Activated CD8-positive, alpha-beta memory T cell treated with anti-CD3 and anti-CD28 coated beads, Interleukin-2, amount 10 ng/mL, durations not matched to agents 7 days and 5 days (primary cell): ENCODE measurements at regions not wholly inside any gene's neighbourhood (a gene's known extent, or its start where the extent isn't known, plus 50 kb on each side); places are given as distances from the start of the nearest gene placed in this dataset.
"Not testable (repeated sequence)": the region's sequence is repeated elsewhere in the genome, so short reads cannot be mapped to it uniquely, and the experiment has no call there.

Source experiments
- ATAC-seq: fragments of 150-1000 bp; cut with Tn5 transposase; one replicate; pipeline ENCODE4 v1.10.0; 2021; ENCODE audit warnings: moderate library complexity
- CTCF ChIA-PET: fragments of 350-600 bp; sonication (Branson Sonifier 250); formaldehyde crosslinking; loops from one replicate; lab custom pipeline; 2021; ENCODE audit warnings: antibody characterized with exemption; lab: Charles Lee
- DNase-seq: peaks from one replicate; pipeline ENCODE4 v3.0.0-alpha.2; 2020
- H3K27ac Mint-ChIP-seq: one replicate; pipeline ENCODE4 v1.8.0; 2021; ENCODE audit warnings: mild to moderate bottlenecking, mixed read lengths
- H3K27me3 Mint-ChIP-seq: one replicate; pipeline ENCODE4 v1.8.0; 2021; ENCODE audit warnings: mixed read lengths
- H3K36me3 Mint-ChIP-seq: one replicate; pipeline ENCODE4 v1.8.0; 2021; ENCODE audit warnings: mild to moderate bottlenecking, mixed read lengths
- H3K4me1 Mint-ChIP-seq: one replicate; pipeline ENCODE4 v1.8.0; 2021; ENCODE audit warnings: mixed read lengths
- H3K4me3 Mint-ChIP-seq: one replicate; pipeline ENCODE4 v1.8.0; 2021; ENCODE audit warnings: mild to moderate bottlenecking, moderate library complexity, mixed read lengths
- H3K9me3 Mint-ChIP-seq: one replicate; pipeline ENCODE4 v1.8.0; 2022; ENCODE audit warnings: low read depth, mixed read lengths

DNA sequence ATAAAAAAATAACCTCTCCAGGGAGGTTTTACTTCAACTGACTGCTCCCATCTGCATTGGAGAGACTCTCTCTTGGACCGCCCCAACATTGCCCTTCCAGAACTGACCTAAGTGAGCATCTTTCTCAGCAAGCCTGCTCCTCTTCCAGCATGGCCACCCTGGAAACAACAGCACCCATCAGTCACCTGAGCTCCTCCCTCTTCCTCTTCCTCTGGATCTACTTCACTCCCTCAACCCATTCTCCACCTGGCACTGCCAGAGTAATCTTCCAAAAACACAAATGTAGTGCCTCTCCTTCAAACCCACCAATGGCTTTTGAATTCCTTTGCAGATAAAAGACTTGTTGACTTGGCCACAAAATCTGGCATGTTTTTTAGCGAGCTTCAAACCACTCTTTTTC lies 128.8 kb upstream of the NR2F2 start:
- H3K4me1 Mint-ChIP-seq, result no peaks in the 10 kb centered on the region
- ATAC-seq, result no peak
- no peaks in the 10 kb centered on the region for H3K36me3 Mint-ChIP-seq
- CTCF ChIA-PET, result no interaction called here
- H3K4me3 Mint-ChIP-seq, result no peak overlapping the region
- H3K27ac Mint-ChIP-seq, result no peak overlapping the region
- DNase-seq, result no peak
- peaks cover 9% of the 10 kb centered on the region for H3K9me3 Mint-ChIP-seq
- no peaks in the 10 kb centered on the region for H3K27me3 Mint-ChIP-seq

DNA sequence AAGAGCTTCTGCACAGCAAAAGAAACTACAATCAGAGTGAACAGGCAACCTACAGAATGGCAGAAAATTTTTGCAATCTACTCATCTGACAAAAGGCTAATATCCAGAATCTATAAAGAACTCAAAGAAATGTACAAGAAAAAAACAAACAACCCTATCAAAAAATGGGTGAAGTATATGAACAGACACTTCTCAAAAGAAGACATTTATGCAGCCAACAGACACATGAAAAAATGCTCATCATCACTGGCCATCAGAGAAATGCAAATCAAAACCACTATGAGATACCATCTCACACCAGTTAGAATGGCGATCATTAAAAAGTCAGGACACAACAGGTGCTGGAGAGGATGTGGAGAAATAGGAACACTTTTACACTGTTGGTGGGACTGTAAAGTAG lies 124.9 kb upstream of the NR2F2 start:
- ATAC-seq, H3K27ac Mint-ChIP-seq, H3K9me3 Mint-ChIP-seq, DNase-seq, H3K36me3 Mint-ChIP-seq, H3K4me1 Mint-ChIP-seq, H3K4me3 Mint-ChIP-seq, CTCF ChIA-PET, H3K27me3 Mint-ChIP-seq: not testable (repeated sequence)

DNA sequence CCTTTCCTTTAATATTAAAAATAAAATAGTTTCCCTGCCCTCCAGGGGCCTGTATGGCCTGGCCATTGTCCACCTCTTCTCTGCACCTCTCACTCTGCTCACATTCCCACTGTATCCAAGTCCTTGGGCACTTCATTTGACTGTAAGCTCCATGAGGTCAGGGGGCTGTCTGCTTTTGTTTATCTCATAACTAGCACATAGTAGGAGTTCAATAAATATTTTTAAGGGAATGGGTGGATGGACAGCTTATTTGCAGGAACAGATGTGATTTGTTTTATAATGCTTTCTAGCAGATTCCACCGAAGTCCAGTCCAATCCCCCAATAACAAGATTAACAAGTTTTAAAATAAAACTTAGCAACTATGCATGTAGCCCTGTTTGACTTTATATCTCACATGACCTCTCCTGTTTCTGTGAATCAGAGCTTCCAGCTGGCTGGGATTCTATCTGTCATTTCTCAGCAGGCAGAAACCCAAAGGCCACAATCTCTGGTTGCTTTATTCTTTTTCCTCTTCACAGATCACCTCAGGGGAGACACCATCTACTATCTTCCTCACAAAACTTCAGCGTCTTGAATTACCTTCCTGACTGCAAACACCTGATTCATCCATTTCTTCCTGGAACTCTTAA lies 123.0 kb upstream of the NR2F2 start:
- no peak for ATAC-seq
- Mint-ChIP-seq H3K27me3 (no peaks in the 10 kb centered on the region), H3K36me3 (no peaks in the 10 kb centered on the region), H3K4me3 (no peak overlapping the region), H3K27ac (no peak overlapping the region), H3K4me1 (no peaks in the 10 kb centered on the region), H3K9me3 (peaks cover 3% of the 10 kb centered on the region)
- CTCF ChIA-PET, result no interaction called here
- no peak for DNase-seq

DNA sequence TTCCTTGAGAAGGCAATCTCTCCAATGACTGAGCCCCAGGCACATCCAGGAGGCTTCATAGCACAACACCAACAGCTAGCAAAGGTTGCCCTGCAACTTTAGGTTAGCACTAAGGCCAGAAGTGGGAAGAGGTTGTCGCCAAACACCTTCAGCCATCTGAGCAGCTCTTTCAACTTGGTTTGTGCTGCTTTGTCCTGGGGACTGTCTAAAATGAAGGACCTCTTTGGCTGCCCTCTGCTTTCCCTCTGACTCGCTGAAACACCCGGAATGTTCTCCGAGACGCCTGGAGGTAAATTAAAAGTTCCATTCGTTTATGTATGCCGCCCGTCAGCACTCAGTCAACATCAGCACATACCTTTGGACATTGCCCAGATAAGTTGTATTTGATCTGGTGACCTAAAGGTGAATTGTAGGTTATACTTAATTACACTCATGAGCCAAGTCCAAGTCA lies 121.2 kb upstream of the NR2F2 start:
- no peaks in the 10 kb centered on the region for H3K27me3 Mint-ChIP-seq
- H3K27ac Mint-ChIP-seq, result no peak overlapping the region
- DNase-seq, result no peak
- H3K9me3 Mint-ChIP-seq, result peaks cover 3% of the 10 kb centered on the region
- no peaks in the 10 kb centered on the region for H3K4me1 Mint-ChIP-seq
- CTCF ChIA-PET, result no interaction called here
- no peaks in the 10 kb centered on the region for H3K36me3 Mint-ChIP-seq
- no peak overlapping the region for H3K4me3 Mint-ChIP-seq
- ATAC-seq, result no peak

DNA sequence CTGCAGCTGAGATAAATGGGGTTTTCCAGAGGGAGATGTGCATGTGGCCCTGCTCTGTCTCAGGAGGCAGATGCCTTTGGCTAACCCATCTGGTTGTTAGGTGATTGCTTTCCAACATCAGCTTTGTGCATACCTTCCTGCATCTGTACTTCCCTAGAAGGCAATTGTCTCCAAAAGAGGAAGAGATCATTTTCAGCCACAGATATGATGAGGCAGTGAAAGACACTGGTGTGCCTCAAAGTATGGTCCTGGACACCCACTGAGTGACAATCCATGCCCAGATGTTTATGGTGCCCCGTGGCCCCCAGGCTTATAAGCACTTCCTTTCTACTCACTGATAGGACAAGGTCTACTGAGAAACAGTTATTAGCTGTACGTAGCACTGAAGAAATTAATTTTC lies 117.5 kb upstream of the NR2F2 start:
- no peaks in the 10 kb centered on the region for H3K36me3 Mint-ChIP-seq
- CTCF ChIA-PET, result interaction anchor here (0.7 kb wide), 1 partner anchor 185 kb away, joined by 3 read pairs; no protein-coding TSS in a partner anchor
- DNase-seq (no peak), ATAC-seq (no peak)
- H3K27ac Mint-ChIP-seq, result no peak overlapping the region
- no peaks in the 10 kb centered on the region for H3K27me3 Mint-ChIP-seq
- peaks cover 2% of the 10 kb centered on the region for H3K9me3 Mint-ChIP-seq
- no peak overlapping the region for H3K4me3 Mint-ChIP-seq
- no peaks in the 10 kb centered on the region for H3K4me1 Mint-ChIP-seq

DNA sequence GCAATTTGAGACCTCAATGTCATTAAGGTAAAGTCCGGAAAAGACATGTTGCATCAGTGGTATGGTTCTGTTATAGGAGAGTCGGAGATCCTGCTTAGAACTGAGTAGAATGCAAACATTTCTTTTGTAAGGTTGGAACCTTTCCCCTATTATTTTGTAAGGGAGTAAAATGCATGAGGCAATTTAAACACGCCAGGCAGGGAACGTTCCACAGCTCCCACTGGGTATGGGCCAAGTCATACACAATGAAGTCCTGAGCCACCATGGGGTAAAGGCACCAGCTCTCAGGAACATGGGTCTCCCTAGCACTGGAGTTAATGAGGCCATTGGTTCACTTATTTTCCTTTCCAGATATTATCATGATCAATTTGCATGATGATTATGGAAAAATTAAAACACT lies 116.6 kb upstream of the NR2F2 start:
- no peaks in the 10 kb centered on the region for H3K27me3 Mint-ChIP-seq
- ATAC-seq, result no peak
- DNase-seq, result no peak
- no peaks in the 10 kb centered on the region for H3K4me1 Mint-ChIP-seq
- H3K4me3 Mint-ChIP-seq, result no peak overlapping the region
- CTCF ChIA-PET, result no interaction called here
- H3K27ac Mint-ChIP-seq, result no peak overlapping the region
- H3K9me3 Mint-ChIP-seq, result peaks cover 2% of the 10 kb centered on the region
- H3K36me3 Mint-ChIP-seq, result no peaks in the 10 kb centered on the region

DNA sequence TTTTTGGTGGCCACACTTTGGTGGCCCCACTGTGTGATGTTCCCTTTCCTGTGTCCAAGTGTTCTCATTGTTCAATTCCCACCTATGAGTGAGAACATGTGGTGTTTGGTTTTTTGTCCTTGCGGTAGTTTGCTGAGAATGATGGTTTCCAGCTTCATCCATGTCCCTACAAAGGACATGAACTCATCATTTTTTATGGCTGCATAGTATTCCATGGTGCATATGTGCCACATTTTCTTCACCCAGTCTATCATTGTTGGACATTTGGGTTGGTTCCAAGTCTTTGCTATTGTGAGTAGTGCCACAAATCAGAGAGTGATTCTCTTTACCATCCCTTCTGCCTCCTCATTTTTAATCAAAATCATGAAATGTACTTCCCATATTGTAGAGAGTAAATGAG lies 114.0 kb upstream of the NR2F2 start:
- H3K27me3 Mint-ChIP-seq, H3K4me1 Mint-ChIP-seq, H3K4me3 Mint-ChIP-seq, H3K27ac Mint-ChIP-seq, DNase-seq, H3K36me3 Mint-ChIP-seq, ATAC-seq, CTCF ChIA-PET, H3K9me3 Mint-ChIP-seq: not testable (repeated sequence)

DNA sequence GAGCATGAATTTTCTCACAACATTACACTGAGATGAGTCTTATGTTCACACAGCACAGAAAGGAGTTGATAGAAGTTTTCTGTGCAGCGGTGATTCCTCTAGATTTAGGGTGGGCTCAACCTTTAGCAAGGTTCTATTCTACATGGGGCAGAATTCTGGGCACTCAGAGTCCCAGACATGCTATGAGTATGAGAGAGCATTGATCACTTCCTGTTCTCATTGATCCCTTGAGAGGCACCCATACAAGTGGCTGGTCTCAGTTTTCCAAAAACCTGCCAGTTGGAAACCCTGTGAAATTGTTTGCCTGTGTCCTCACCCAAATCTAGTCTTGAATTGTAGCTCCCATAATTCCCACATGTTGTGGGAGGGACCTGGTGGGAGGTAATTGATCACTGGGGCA lies 112.5 kb upstream of the NR2F2 start:
- CTCF ChIA-PET, result no interaction called here
- Mint-ChIP-seq H3K9me3 (peaks cover 2% of the 10 kb centered on the region), H3K27ac (no peak overlapping the region), H3K4me3 (no peak overlapping the region), H3K36me3 (no peaks in the 10 kb centered on the region), H3K4me1 (no peaks in the 10 kb centered on the region), H3K27me3 (no peaks in the 10 kb centered on the region)
- DNase-seq (no peak), ATAC-seq (no peak)

DNA sequence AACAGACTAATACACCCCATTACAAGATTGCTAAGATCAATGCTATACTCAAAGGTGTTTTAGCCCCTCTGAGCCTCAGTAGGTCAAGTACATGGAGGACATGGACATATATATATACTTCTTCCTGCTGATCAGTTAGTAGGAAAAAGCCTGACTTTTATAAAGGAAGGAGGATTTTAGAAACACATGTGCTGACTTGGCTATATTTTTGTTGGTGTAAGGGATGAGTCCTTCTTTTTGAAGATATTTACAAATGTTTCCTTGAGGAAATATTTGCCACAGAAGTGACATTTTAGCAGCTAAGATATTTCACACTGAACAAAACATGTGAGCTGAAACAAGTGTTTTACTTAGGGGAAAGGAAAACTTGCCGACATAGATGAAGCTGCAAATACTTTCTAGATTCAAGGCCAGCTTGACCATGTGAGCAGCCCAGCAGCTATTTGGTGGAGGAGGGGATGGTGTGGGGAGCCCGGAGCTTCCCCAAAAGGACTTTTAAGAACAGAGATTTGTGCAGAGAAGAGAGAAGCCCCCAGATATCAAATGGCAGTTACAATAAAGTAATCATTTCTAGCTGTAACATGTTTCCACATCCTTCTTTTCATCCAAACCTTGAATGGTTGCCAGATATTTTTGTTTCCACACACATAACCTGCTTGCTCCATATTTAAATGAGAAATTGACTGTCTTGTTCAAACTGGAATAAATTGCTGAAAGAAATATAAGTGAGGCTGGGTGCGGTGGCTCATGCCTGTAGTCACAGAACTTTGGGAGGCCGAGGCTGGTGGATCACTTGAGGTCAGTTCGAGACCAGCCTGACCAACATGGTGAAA lies 111.7 kb upstream of the NR2F2 start:
- DNase-seq (no peak), ATAC-seq (no peak)
- no peak overlapping the region for H3K27ac Mint-ChIP-seq
- H3K36me3 Mint-ChIP-seq, result no peaks in the 10 kb centered on the region
- H3K27me3 Mint-ChIP-seq, result no peaks in the 10 kb centered on the region
- H3K4me1 Mint-ChIP-seq, result no peaks in the 10 kb centered on the region
- no peak overlapping the region for H3K4me3 Mint-ChIP-seq
- CTCF ChIA-PET, result no interaction called here
- H3K9me3 Mint-ChIP-seq, result peaks cover 2% of the 10 kb centered on the region

DNA sequence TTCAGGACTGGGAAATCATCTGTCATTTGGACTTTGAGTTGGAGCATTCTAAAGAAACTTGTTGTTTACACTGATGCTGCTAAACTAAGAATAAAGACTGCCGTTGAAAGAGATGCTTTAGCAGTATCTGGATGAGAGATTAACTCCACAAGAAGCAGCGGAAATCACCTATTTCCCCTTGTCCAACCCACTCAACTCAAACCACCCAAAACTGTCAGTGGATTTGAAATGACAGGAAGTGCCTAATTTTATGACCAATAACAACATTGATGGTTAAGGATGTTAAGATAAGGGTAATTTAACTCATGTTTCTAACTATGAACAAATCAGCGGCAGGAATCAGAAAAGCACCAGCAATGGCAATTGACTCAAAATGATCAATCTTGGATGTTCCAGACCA lies 110.8 kb upstream of the NR2F2 start:
- Mint-ChIP-seq H3K9me3 (peaks cover 2% of the 10 kb centered on the region), H3K4me1 (no peaks in the 10 kb centered on the region), H3K36me3 (no peaks in the 10 kb centered on the region), H3K27ac (no peak overlapping the region), H3K4me3 (no peak overlapping the region), H3K27me3 (no peaks in the 10 kb centered on the region)
- CTCF ChIA-PET, result no interaction called here
- DNase-seq (no peak), ATAC-seq (no peak)

DNA sequence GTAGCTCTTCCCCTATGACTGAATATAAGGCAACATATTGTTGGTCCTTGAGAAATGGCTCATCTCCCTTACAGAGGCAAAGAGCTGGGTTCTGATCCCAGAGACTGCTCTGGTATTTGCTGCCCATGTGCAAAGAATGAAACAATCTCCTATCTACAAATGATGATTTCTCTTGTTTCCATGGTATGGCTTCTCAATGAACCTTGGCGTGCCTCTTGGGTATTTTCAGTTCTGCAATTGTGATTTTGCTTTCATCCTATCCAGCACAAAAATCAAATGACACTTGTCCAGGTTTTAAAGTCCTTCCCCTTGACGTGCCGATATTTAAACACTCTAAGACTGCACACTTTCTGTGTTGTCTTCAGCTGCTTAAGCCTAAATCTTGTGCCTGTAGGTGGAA lies 109.8 kb upstream of the NR2F2 start:
- Mint-ChIP-seq H3K36me3 (no peaks in the 10 kb centered on the region), H3K9me3 (peaks cover 2% of the 10 kb centered on the region), H3K4me3 (no peak overlapping the region), H3K4me1 (no peaks in the 10 kb centered on the region), H3K27me3 (no peaks in the 10 kb centered on the region), H3K27ac (no peak overlapping the region)
- DNase-seq (no peak), ATAC-seq (no peak)
- CTCF ChIA-PET, result no interaction called here

DNA sequence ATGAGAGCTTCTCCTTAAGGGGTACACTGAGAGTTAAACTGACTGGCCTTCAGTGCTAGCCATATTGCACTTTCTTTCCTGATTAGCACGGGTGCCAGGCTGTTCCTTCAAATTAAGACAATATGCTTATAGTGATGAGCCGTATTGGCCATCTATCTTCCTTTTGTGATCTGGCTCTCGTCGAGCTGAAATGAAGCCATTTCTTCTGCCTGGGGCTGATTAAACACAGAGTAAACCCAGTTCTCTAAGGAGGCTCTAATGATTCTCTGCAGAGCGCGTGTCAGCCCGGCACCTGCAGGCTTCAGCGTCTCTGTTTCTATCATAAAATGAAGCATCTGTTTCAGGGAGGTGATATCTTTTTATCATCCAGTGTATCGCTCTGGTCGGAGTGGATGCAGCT lies 107.5 kb upstream of the NR2F2 start:
- Mint-ChIP-seq H3K9me3 (no peaks in the 10 kb centered on the region), H3K36me3 (no peaks in the 10 kb centered on the region), H3K27ac (no peak overlapping the region), H3K4me3 (no peak overlapping the region), H3K27me3 (no peaks in the 10 kb centered on the region), H3K4me1 (no peaks in the 10 kb centered on the region)
- CTCF ChIA-PET, result no interaction called here
- DNase-seq (no peak), ATAC-seq (no peak)

DNA sequence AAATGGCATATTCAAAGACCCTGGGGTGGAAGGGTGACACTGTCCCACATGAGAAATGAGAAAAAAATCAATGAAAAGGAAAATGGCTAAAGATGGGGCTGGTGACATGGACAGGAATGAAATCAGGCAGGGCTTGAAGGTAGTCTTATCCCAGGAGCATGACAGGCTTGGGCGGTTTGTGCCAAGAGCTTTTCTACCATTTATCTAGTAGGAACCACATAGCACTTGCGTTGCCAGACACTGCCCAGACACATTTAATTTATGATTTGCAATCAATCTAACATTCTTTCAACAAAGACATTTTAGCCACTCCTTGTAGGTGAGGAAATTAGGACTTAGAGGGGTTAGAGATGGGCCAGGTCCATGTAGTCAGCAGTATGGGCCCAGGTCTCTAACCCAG lies 106.6 kb upstream of the NR2F2 start:
- Mint-ChIP-seq H3K4me1 (no peaks in the 10 kb centered on the region), H3K4me3 (no peak overlapping the region), H3K27me3 (no peaks in the 10 kb centered on the region), H3K9me3 (no peaks in the 10 kb centered on the region), H3K27ac (no peak overlapping the region), H3K36me3 (no peaks in the 10 kb centered on the region)
- DNase-seq (no peak), ATAC-seq (no peak)
- CTCF ChIA-PET, result no interaction called here

DNA sequence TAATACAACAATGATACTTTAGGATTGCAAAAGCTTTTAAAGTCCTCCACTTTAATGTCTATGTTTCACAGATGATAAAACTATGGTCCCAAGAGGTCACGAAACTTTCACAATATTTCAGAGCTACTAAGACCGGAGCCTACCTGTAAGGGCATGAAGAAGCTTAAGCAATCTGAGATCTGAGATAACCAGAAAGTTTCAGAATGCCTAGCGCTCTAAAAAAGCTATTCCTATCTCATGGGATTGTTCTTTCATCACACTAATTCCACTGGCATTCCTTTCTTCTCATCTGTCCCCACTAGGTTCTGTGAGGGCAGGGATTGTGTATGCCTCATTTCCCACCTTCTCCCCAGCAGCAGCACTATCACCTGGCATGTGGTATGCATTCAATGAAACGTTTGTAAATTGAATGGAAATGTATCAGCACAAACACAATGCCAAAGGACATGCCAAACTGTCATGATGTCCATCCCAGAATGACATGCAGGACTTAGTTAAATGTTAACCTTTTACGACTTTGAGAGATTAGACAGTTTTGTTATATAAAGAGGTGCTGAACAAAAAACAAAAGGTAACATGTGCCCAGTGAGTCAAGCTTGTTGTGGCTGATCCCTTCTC lies 104.7 kb upstream of the NR2F2 start:
- DNase-seq, result no peak

More for the DNA sequence above, 104.7 kb upstream of the NR2F2 start:
- H3K36me3 Mint-ChIP-seq, result no peaks in the 10 kb centered on the region
- H3K27me3 Mint-ChIP-seq, result no peaks in the 10 kb centered on the region
- H3K9me3 Mint-ChIP-seq, result no peaks in the 10 kb centered on the region
- H3K4me1 Mint-ChIP-seq, result no peaks in the 10 kb centered on the region
- CTCF ChIA-PET, result no interaction called here
- H3K4me3 Mint-ChIP-seq, result no peak overlapping the region
- H3K27ac Mint-ChIP-seq, result no peak overlapping the region
- no peak for ATAC-seq
